Heart right ventricle (tissue), 16 donors: ENCODE measurements at regions not wholly inside any gene's neighbourhood (a gene's known extent, or its start where the extent isn't known, plus 50 kb on each side); places are given as distances from the start of the nearest gene placed in this dataset.

ENCODE experiments used
- ATAC-seq, 8 donors: fragments of 200-7000 bp; cut with Tn5 transposase; one replicate each; pipeline ENCODE4 v1.9.1; 2020; ENCODE audit warnings: mild to moderate bottlenecking in 8 of 8, moderate library complexity in 8 of 8, moderate number of reproducible peaks in 1 of 8
- DNase-seq, 2 donors: peaks; one replicate each; pipeline ENCODE4 v3.0.0-alpha.2; 2020
- H3K27ac ChIP-seq, 10 donors: fragments of 200-600 bp; sonication (generic) in 2 of 10; one replicate each; pipeline versions ENCODE4 v1.5.0 to v1.8.0; 2020 to 2022; ENCODE audit warnings: mild to moderate bottlenecking in 3 of 10
- H3K27me3 ChIP-seq, 7 donors: fragments of 200-600 bp; one replicate each; pipeline ENCODE4 v1.8.0; 2021 to 2022; ENCODE audit warnings: mild to moderate bottlenecking in 2 of 7
- H3K36me3 ChIP-seq, 9 donors: fragments of 200-600 bp; sonication (generic) in 1 of 9; one replicate each; pipeline versions ENCODE4 v1.5.0 to v1.8.0; 2020 to 2022; ENCODE audit warnings: mild to moderate bottlenecking in 2 of 9
- H3K4me1 ChIP-seq, 9 donors: fragments of 200-600 bp; sonication (generic) in 1 of 9; one replicate each; pipeline versions ENCODE4 v1.5.0 to v1.8.0; 2020 to 2022; ENCODE audit warnings: mild to moderate bottlenecking in 4 of 9
- H3K4me3 ChIP-seq, 10 donors: fragments of 200-600 bp; sonication (generic) in 2 of 10; one replicate each; pipeline versions ENCODE4 v1.5.0 to v1.8.0; 2020 to 2022; ENCODE audit warnings: mild to moderate bottlenecking in 7 of 10, moderate library complexity in 2 of 10
- H3K9me3 ChIP-seq, 11 donors: fragments of 200-600 bp in 10 of 11; sonication (generic) in 2 of 11; one replicate each; pipeline versions ENCODE4 v1.5.0 to v1.8.0; 2013 to 2022; ENCODE audit warnings: mild to moderate bottlenecking in 2 of 11, control low read depth in 1 of 11, moderate library complexity in 1 of 11
- WGBS, 2 donors: extraction: QIAGEN DNeasy Blood & Tissue Kit; methylation state at CpG; one replicate each; pipeline ENCODE4 v1.1.7; 2013; ENCODE audit warnings: inconsistent platforms in 1 of 2; 5-methylcytosine and 5-hydroxymethylcytosine counted together
- intact Hi-C, 10 donors: fragments of 100-400 bp; cut with DNase I; formaldehyde crosslinking; loops; one replicate each; pipeline versions ENCODE4 v1.11.1 to v1.14.2; 2022
- TF ChIP-seq, protein P1 (sequence below), 9 donors: fragments of 200-600 bp; sonication (generic) in 2 of 9; IDR thresholded peaks; one replicate each; pipeline versions ENCODE4 v1.5.0 to v1.8.0; 2021 to 2022; ENCODE audit warnings: antibody characterized with exemption in 9 of 9, mild to moderate bottlenecking in 5 of 9, moderate library complexity in 1 of 9
- donor health status: Arrhythmogenic right ventricular cardiomyopathy.
- donor health status: ischemic (EF 13 %, LVEDD 7.1; RV severe dilation, severe dysfunction).
- donor health status: healthy with polysubstance abuse.
- donor health status: DM: no; HTN: yes; CAD: no.
- donor health status: DM: no; HTN: no; CAD: no.
- donor health status: ischemic (EF 25% LVEDD 6.9; RV normal size, moderate dysfunction).
- donor health status: ischemic (EF 25% LVEDD 5.7; RV mildly dilated, moderate dysfunction).
- donor health status: healthy.
- donor health status: DM: yes; HTN: yes; CAD: no.
- donor health status: Ischemic cardiomyopathy.
- donor health status: ischemic (EF 35%, LVEDD 5.7; RV mildly dilated, moderate dysfunction).
- donor health status: nonischemic (EF 11% LVEDD 7.7; RV severe dilation, severe dysfunction).
- donor health status: DM: yes; HTN: yes; CAD: no.
- donor health status: PGD.
- donor health status: ischemic (EF 29% LVEDD 5.4; RV normal size, mild dysfunction).
- donor health status: nonischemic (EF 23%, LVEDD 6.1; RV moderate dilation, normal function).

DNA sequence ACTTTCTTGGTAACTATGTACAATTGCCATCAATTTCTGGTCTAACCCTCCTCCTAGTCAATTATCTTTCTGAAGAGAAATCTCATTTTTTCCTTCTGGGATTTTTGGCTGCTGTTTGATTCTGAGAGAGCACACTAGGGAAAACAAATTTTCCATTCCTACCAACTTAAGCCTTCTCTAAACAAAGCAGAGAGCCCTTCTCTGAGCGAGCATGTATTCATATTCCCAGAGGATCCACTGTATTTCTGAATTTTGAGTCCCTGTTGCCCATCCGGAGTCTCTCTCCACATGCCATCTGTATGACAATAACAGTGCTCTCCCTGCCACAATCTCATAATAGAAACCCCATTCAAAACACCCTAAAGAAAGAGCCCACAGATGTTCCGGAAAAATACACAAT, 78.5 kb downstream of the MAIP1 start:
- H3K27me3 ChIP-seq: no peaks in the 10 kb centered on the region
- H3K4me1 ChIP-seq: peaks cover 0 to 12% (median 3%) of the 10 kb centered on the region in 9 donors
- intact Hi-C loops: no loop called here
- H3K9me3 ChIP-seq: no peaks in the 10 kb centered on the region
- H3K27ac ChIP-seq: peak overlapping the region in 4 of 10 donors; percentile 0 to 60 (median 8)
- WGBS, 2 donors: 67 to 70% methylated on average over 3 of the region's 3 CpGs
- no peaks in the 10 kb centered on the region for H3K36me3 ChIP-seq
- ATAC-seq (peak in 5 of 8 donors; percentile 17 to 70 (median 41)), DNase-seq (no peak)
- TF ChIP-seq, protein P1, sequence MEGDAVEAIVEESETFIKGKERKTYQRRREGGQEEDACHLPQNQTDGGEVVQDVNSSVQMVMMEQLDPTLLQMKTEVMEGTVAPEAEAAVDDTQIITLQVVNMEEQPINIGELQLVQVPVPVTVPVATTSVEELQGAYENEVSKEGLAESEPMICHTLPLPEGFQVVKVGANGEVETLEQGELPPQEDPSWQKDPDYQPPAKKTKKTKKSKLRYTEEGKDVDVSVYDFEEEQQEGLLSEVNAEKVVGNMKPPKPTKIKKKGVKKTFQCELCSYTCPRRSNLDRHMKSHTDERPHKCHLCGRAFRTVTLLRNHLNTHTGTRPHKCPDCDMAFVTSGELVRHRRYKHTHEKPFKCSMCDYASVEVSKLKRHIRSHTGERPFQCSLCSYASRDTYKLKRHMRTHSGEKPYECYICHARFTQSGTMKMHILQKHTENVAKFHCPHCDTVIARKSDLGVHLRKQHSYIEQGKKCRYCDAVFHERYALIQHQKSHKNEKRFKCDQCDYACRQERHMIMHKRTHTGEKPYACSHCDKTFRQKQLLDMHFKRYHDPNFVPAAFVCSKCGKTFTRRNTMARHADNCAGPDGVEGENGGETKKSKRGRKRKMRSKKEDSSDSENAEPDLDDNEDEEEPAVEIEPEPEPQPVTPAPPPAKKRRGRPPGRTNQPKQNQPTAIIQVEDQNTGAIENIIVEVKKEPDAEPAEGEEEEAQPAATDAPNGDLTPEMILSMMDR (IDR thresholded peaks at IDR 0.05): no peak
- no peak overlapping the region for H3K4me3 ChIP-seq

DNA sequence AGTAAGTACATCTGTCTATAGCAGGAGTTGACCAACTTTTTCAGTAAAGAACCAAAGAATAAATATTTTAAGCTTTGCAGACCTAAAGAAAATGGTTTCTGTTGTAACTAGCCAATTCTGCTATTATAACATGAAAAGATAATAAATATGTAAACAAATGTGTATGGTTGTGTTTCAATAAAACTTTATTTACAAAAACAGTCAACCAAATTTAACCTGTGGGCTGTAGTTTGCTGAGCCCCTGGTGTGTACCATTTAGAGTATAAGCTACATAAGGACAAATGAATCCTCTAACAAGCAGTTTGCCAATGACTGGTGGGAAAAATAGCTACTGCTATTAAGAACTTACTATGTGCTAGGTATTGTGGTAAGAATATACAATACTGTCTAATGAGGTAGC, 79.4 kb downstream of the MAIP1 start:
- DNase-seq: no peak
- intact Hi-C loops: no loop called here

DNA sequence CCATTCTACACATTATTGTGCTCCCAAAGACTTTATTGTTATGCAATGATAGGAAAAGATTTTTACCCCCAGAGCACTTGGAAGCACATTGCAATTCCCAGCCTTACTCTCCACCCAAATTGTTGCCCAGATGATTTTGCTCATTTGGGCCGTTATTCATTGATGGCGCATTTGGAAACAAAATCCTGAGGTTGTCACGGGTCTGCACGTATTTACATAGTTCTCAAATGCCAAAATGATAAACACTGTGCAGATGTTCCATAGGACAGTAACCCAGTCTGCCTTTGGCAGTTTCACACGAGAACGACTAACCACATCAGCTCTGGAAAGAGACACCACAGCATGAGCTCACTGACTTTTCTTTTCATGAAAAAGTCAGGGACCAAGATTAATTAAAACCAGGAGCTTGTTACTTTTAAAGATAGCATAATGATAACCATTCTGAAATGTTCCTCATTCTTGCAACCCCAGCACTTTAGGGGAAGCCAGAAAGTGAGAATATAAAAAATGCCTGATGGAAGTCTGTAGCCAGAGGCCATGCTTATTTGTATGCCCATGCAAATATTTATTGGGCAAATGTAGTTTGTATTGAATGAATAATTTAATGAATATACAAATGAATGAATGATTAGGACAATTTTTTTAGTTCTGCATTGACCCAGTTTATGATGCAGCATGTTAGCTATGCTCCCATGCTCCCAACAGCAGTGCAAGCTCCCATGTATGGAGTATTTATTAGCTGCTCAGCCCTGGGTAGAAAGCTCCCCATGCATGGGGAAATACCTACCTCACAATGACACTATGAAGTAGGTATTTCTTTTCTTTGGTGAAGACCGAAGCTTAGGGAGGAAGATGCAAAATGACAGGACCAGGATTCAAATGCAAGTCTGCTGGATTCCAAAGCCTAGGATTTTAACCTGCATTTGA, 84.6 kb downstream of the MAIP1 start:
- H3K4me3 ChIP-seq: no peak overlapping the region
- no peak for DNase-seq
- TF ChIP-seq, protein P1 (IDR thresholded peaks at IDR 0.05): no peak
- H3K27me3 ChIP-seq: no peaks in the 10 kb centered on the region
- intact Hi-C loops: no loop called here
- no peaks in the 10 kb centered on the region for H3K36me3 ChIP-seq
- ATAC-seq: peak in 2 of 8 donors; percentile 27 to 47
- H3K4me1 ChIP-seq: no peaks in the 10 kb centered on the region
- peaks cover 0 to 5% (median 0%) of the 10 kb centered on the region in 11 donors for H3K9me3 ChIP-seq
- no peak overlapping the region for H3K27ac ChIP-seq
- 70 to 72% methylated on average over 7 of the region's 7 CpGs for WGBS, 2 donors

More for the DNA sequence above, 79.4 kb downstream of the MAIP1 start:
- H3K36me3 ChIP-seq: no peaks in the 10 kb centered on the region
- no peaks in the 10 kb centered on the region for H3K27me3 ChIP-seq
- no peaks in the 10 kb centered on the region for H3K9me3 ChIP-seq
- TF ChIP-seq, protein P1 (IDR thresholded peaks at IDR 0.05): no peak
- H3K4me1 ChIP-seq: peaks cover 0 to 4% (median 0%) of the 10 kb centered on the region in 9 donors
- peak overlapping the region in 1 of 10 donors; percentile 60 for H3K27ac ChIP-seq
- no peak for ATAC-seq
- H3K4me3 ChIP-seq: no peak overlapping the region

DNA sequence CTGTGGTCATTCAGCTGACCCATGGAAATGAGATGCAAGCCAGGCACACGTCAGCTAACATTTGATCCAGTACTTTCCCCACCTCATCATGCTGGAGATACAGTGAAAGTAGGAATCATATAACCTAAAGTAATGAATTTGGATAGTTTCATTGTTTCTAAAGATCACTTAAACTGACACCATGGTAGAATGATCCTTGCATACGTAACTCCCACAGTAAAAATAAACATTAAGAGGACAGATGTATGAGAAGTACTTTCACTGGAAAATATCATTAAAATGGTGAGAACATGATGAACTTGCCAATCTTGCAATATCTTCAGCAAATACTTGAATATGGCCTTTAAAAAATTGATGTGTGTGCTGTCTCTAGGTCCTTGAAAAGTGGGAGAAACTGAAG, 85.4 kb downstream of the MAIP1 start:
- Histone ChIP-seq H3K4me1 (no peaks in the 10 kb centered on the region), H3K9me3 (peaks cover 0 to 13% (median under 1%) of the 10 kb centered on the region in 11 donors), H3K4me3 (no peak overlapping the region), H3K27me3 (no peaks in the 10 kb centered on the region), H3K36me3 (no peaks in the 10 kb centered on the region), H3K27ac (no peak overlapping the region)
- intact Hi-C loops: no loop called here
- DNase-seq (no peak), ATAC-seq (no peak)
- TF ChIP-seq, protein P1 (IDR thresholded peaks at IDR 0.05): no peak
- 85 to 88% methylated on average over 2 of the region's 2 CpGs for WGBS, 2 donors
